HG02763 (cell line): ENCODE measurements at regions not wholly inside any gene's neighbourhood (a gene's known extent, or its start where the extent isn't known, plus 50 kb on each side); places are given as distances from the start of the nearest gene placed in this dataset.

Source experiments
- ATAC-seq: cut with Tn5 transposase; IDR thresholded peaks from one replicate; pipeline ENCODE4 v1.9.1; 2021; ENCODE audit warnings: mild to moderate bottlenecking, moderate library complexity; ENCODE audit not compliant: unreplicated experiment

GRCh38 chr13:50071379-50071778 is 56.1 kb downstream of the KCNRG start:
- ATAC-seq = no peak

- ATAC-seq = no peak
Observed at GRCh38 chr13:50072676-50073075, 57.4 kb downstream of the KCNRG start.

- no peak for ATAC-seq
Observed at GRCh38 chr13:50073340-50073739, 58.1 kb downstream of the KCNRG start.

GRCh38 chr13:50074843-50075242 is 59.6 kb downstream of the KCNRG start:
- ATAC-seq = peak; percentile 47

- no peak for ATAC-seq
Observed at GRCh38 chr13:50075619-50076097, 60.4 kb downstream of the KCNRG start.

- ATAC-seq = no peak
Observed at GRCh38 chr13:50077431-50077830, 62.2 kb downstream of the KCNRG start.

GRCh38 chr13:50078231-50078894 is 63.1 kb downstream of the KCNRG start:
- no peak for ATAC-seq

- ATAC-seq = no peak
Observed at GRCh38 chr13:50078895-50079654, 63.8 kb downstream of the KCNRG start.

- no peak for ATAC-seq
Observed at GRCh38 chr13:50079655-50080202, 64.5 kb downstream of the KCNRG start.

GRCh38 chr13:50080203-50080910 is 65.1 kb downstream of the KCNRG start:
- ATAC-seq = no peak

- ATAC-seq = peak; percentile 3
Observed at GRCh38 chr13:50080911-50081678, 65.9 kb downstream of the KCNRG start.

- peak; percentile 79 for ATAC-seq
Observed at GRCh38 chr13:50081679-50082425, 66.6 kb downstream of the KCNRG start.

- ATAC-seq = peak; percentile 53
Observed at GRCh38 chr13:50082426-50083281, 67.4 kb downstream of the KCNRG start.

- ATAC-seq = no peak
Observed at GRCh38 chr13:50085063-50085462, 69.8 kb downstream of the KCNRG start.

GRCh38 chr13:50089633-50090032 is 74.4 kb downstream of the KCNRG start:
- no peak for ATAC-seq

- no peak for ATAC-seq
Observed at GRCh38 chr13:50090211-50090610, 75.0 kb downstream of the KCNRG start.

- no peak for ATAC-seq
Observed at GRCh38 chr13:50094615-50095293, 79.5 kb downstream of the KCNRG start.

- no peak for ATAC-seq
Observed at GRCh38 chr13:50098693-50099092, 83.4 kb downstream of the KCNRG start.
